IPS DF 19.7 (cell line): ENCODE measurements at regions not wholly inside any gene's neighbourhood (a gene's known extent, or its start where the extent isn't known, plus 50 kb on each side); places are given as distances from the start of the nearest gene placed in this dataset.

ENCODE experiments used
- DNase-seq: peaks from one replicate; pipeline ENCODE4 v3.0.0-alpha.2; 2013; ENCODE audit warnings: low read depth, low spot score

GRCh38 chr7:133190650-133191049 lies 62.2 kb upstream of the EXOC4 start:
- no peak for DNase-seq

GRCh38 chr7:133191787-133192186 lies 61.1 kb upstream of the EXOC4 start:
- DNase-seq, result no peak

- no peak for DNase-seq
Observed at GRCh38 chr7:133195868-133196267, 57.0 kb upstream of the EXOC4 start.

GRCh38 chr7:133196856-133197612 lies 55.8 kb upstream of the EXOC4 start:
- peak; percentile 95 for DNase-seq

GRCh38 chr7:133197972-133198544 lies 54.8 kb upstream of the EXOC4 start:
- DNase-seq, result no peak

GRCh38 chr7:133199831-133200230 lies 53.0 kb upstream of the EXOC4 start:
- no peak for DNase-seq

- no peak for DNase-seq
Observed at GRCh38 chr7:133201470-133201869, 51.4 kb upstream of the EXOC4 start.

GRCh38 chr7:133202942-133203341 lies 49.9 kb upstream of the EXOC4 start:
- DNase-seq, result no peak
